Ovary (tissue), 3 donors: ENCODE measurements at regions not wholly inside any gene's neighbourhood (a gene's known extent, or its start where the extent isn't known, plus 50 kb on each side); places are given as distances from the start of the nearest gene placed in this dataset.

Source experiments
- CTCF ChIP-seq, 3 donors: fragments of 450-650 bp in 2 of 3; fragments of 200-600 bp in 1 of 3; IDR thresholded peaks; one replicate each; pipeline versions ENCODE4 v1.5.1 to v1.8.0; 2016 to 2022; ENCODE audit warnings: antibody characterized with exemption in 3 of 3, mild to moderate bottlenecking in 1 of 3
- POLR2A ChIP-seq: fragments of 450-650 bp; IDR thresholded peaks from one replicate; pipeline ENCODE4 v1.6.1; 2017; ENCODE audit warnings: antibody characterized with exemption, mild to moderate bottlenecking, moderate library complexity
- donor health status: DM: no; HTN: no; CAD: no.

GRCh38 chr1:227411066-227411465 is 92.8 kb upstream of the CDC42BPA start:
- TF ChIP-seq CTCF (IDR thresholded peaks at IDR 0.05) (no peak), POLR2A (no peak)
